ENCODE measurements at regions not wholly inside any gene's neighbourhood (a gene's known extent, or its start where the extent isn't known, plus 50 kb on each side); places are given as distances from the start of the nearest gene placed in this dataset.

- TF ChIP-seq CTCF (IDR thresholded peaks at IDR 0.05; ENCODE audit: insufficient read depth, low read length, poor library complexity, severe bottlenecking) (no peak), EZH2phosphoT487 (conservative IDR thresholded peaks at IDR 0.05; ENCODE audit: low read length) (no peak)
Measured at GRCh38 chr9:102845827-102846371, 149.2 kb upstream of the CYLC2 start.
